Fibroblast of pulmonary artery (primary cell): ENCODE measurements at regions not wholly inside any gene's neighbourhood (a gene's known extent, or its start where the extent isn't known, plus 50 kb on each side); places are given as distances from the start of the nearest gene placed in this dataset.

ENCODE experiments used
- DNase-seq: peaks from one replicate; pipeline ENCODE4 v3.0.0-alpha.2; 2010; ENCODE audit warnings: low read depth
- H3K4me3 ChIP-seq: replicated peaks from 2 replicates; pipeline ENCODE4 v1.5.1; 2011; ENCODE audit warnings: low read depth, mild to moderate bottlenecking, control low read depth, low read length, moderate library complexity
- CTCF ChIP-seq: IDR thresholded peaks from 2 replicates; pipeline ENCODE4 v1.5.1; 2011; ENCODE audit warnings: mild to moderate bottlenecking, control low read depth, low read length, inconsistent platforms; ENCODE audit errors: missing control alignments

GRCh38 chr13:107764046-107764445, 451.3 kb downstream of the LIG4 start:
- TF ChIP-seq CTCF, result no peak
- H3K4me3 ChIP-seq, result no peak overlapping the region
- DNase-seq, result no peak

DNA sequence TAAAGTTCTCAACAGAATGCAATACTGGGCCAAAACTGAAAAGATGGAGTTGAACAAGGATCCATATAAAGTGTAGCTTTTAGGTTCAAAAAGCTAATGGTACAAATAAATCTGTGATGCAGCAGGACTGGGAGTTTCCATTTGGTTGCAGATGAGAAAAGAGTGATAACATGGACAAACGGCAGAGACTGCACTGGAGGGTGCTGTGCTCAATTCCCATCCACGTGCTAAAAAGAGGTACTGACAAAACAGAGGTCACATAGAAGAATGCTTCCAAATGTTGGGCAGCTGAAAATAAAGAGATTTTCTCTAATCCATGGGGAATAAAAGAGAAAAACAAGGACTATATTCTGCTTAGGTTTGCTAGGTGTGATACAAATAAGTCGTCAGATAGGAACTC, 461.6 kb downstream of the LIG4 start:
- no peak overlapping the region for H3K4me3 ChIP-seq
- TF ChIP-seq CTCF, result no peak
- DNase-seq, result no peak

DNA sequence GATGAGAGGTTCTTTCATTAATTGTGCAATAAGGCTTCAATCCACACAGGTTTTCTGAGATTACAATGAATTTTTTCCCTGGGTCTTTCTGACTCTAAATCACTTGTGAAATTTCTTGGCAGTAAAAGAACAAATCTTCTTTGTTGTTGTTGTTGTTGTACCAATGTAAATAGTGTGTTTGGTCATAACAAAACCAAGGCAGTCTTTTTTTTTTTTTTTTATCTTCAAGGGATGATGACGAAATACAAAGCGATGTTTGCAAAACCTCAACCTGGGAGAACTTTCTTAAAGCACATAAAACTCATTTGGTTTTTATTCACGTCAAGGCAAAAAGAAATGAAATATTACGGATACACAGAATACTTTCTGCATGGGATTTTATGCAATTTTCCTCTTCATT, 462.0 kb downstream of the LIG4 start:
- no peak for TF ChIP-seq CTCF
- peak; percentile 30 for DNase-seq
- H3K4me3 ChIP-seq, result no peak overlapping the region

DNA sequence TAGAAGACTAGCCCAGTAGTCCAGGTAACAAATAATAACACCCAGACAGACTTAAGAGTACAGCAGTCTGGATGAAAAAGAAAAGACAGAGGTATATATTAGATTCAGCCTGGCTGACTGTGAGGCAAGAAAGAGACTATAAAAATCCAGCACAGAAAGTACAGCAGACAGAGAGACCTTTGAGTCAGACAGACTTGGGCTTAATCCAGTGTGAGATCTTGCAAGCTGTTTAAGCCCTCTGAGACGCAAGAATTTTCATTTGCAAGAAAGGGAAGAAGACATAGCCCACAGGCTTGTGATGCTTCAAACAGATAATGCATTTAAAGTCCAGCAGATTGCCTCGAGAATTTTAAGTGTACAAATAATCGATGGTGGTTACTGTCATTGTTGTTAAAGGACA, 471.4 kb downstream of the LIG4 start:
- peak; percentile 26 for DNase-seq
- TF ChIP-seq CTCF, result no peak

GRCh38 chr13:107743526-107743925, 471.8 kb downstream of the LIG4 start:
- H3K4me3 ChIP-seq, result no peak overlapping the region
- no peak for TF ChIP-seq CTCF
- no peak for DNase-seq

More for the DNA sequence above, 471.4 kb downstream of the LIG4 start:
- H3K4me3 ChIP-seq, result no peak overlapping the region

GRCh38 chr13:107743100-107743499, 472.2 kb downstream of the LIG4 start:
- no peak for TF ChIP-seq CTCF
- no peak overlapping the region for H3K4me3 ChIP-seq
- no peak for DNase-seq

DNA sequence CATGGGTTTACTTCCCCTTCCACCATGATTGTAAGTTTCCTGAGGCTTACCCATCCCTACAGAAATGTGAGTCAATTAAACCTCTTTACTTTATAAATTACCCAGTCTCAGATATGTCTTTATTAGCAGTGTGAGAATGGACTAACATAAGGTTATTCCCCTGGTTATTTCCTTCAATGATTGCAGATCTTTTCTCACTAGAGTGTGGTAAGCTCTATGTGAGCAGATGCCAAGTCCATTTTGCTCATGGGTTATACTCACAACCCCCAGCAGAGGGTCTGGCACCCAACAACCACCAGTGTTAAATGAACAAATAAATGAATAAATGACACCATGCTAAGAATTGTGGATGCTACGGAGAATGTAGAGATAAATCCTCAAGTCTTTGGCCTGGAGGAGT, 472.8 kb downstream of the LIG4 start:
- no peak for TF ChIP-seq CTCF
- DNase-seq, result no peak
- H3K4me3 ChIP-seq, result no peak overlapping the region
